CD4-positive, alpha-beta T cell (primary cell): ENCODE measurements at regions not wholly inside any gene's neighbourhood (a gene's known extent, or its start where the extent isn't known, plus 50 kb on each side); places are given as distances from the start of the nearest gene placed in this dataset.

ENCODE experiments used
- ATAC-seq: fragments of 200-7000 bp; cut with Tn5 transposase; one replicate; pipeline ENCODE4 v1.10.0; 2022; ENCODE audit warnings: mild to moderate bottlenecking; ENCODE audit not compliant: poor library complexity
- CTCF ChIA-PET: fragments of 350-600 bp; sonication (Branson Sonifier 250); formaldehyde crosslinking; loops from one replicate; lab custom pipeline; 2021; ENCODE audit warnings: antibody characterized with exemption, inconsistent platforms; lab: Charles Lee
- POLR2A ChIA-PET: fragments of 350-600 bp; sonication (Branson Sonifier 250); formaldehyde crosslinking; loops from one replicate; lab custom pipeline; 2021; ENCODE audit warnings: antibody characterized with exemption, inconsistent platforms; lab: Charles Lee
- DNase-seq, 14 experiments: peaks; one replicate each; pipeline ENCODE4 v3.0.0-alpha.2; 2013 to 2020; ENCODE audit warnings: mixed read lengths in 2 of 14
- H3K27ac ChIP-seq, 2 donors: one replicate each; pipeline versions ENCODE4 v1.5.1 to v1.7.0; 2013; ENCODE audit warnings: low read length in 2 of 2, low read depth in 1 of 2, mild to moderate bottlenecking in 1 of 2
- H3K27me3 ChIP-seq, 2 experiments: 1 replicate in 1 of 2; 2 replicates in 1 of 2; pipeline versions ENCODE4 v1.6.1 to v1.7.0; 2013; ENCODE audit warnings: low read length in 2 of 2, control low read depth in 1 of 2, mild to moderate bottlenecking in 1 of 2, moderate library complexity in 1 of 2; ENCODE audit not compliant: insufficient read depth in 2 of 2, control insufficient read depth in 1 of 2
- H3K36me3 ChIP-seq: one replicate; pipeline ENCODE4 v1.6.1; 2013; ENCODE audit warnings: low read length, control low read depth; ENCODE audit not compliant: insufficient read depth
- H3K4me1 ChIP-seq: one replicate; pipeline ENCODE4 v1.6.1; 2013; ENCODE audit warnings: low read length, control low read depth; ENCODE audit not compliant: insufficient read depth
- H3K4me3 ChIP-seq: one replicate; pipeline ENCODE4 v1.5.1; 2013; ENCODE audit warnings: mild to moderate bottlenecking, low read length, moderate library complexity
- H3K9me3 ChIP-seq, 2 experiments: 1 replicate in 1 of 2; 2 replicates in 1 of 2; pipeline versions ENCODE4 v1.6.1 to v1.7.0; 2013; ENCODE audit warnings: low read length in 2 of 2, mild to moderate bottlenecking in 2 of 2, control low read depth in 1 of 2, moderate library complexity in 1 of 2; ENCODE audit not compliant: control insufficient read depth in 1 of 2, insufficient read depth in 1 of 2
- H3K27ac Mint-ChIP-seq: one replicate; pipeline ENCODE4 v1.8.0; 2020; ENCODE audit warnings: mixed read lengths
- H3K27me3 Mint-ChIP-seq: one replicate; pipeline ENCODE4 v1.8.0; 2021; ENCODE audit warnings: mixed read lengths
- H3K36me3 Mint-ChIP-seq: one replicate; pipeline ENCODE4 v1.8.0; 2021; ENCODE audit warnings: low read depth, mixed read lengths
- H3K4me1 Mint-ChIP-seq: one replicate; pipeline ENCODE4 v1.8.0; 2021; ENCODE audit warnings: low read depth, mixed read lengths
- H3K4me3 Mint-ChIP-seq: one replicate; pipeline ENCODE4 v1.8.0; 2020; ENCODE audit warnings: mild to moderate bottlenecking, mixed read lengths
- H3K9me3 Mint-ChIP-seq: one replicate; pipeline ENCODE4 v1.8.0; 2020; ENCODE audit warnings: mixed read lengths
- CTCF ChIP-seq: fragments of 200-600 bp; IDR thresholded peaks from one replicate; pipeline ENCODE4 v1.8.0; 2022; ENCODE audit warnings: antibody characterized with exemption, mild to moderate bottlenecking
- intact Hi-C, 2 experiments: fragments of 100-400 bp; cut with DNase I in 1 of 2; cut with micrococcal nuclease in 1 of 2; formaldehyde crosslinking; loops; one replicate each; pipeline versions ENCODE4 v1.15.1 to v1.9.0; 2023 to 2025; cut with DNase I, micrococcal nuclease

- H3K4me1 ChIP-seq = no peaks in the 10 kb centered on the region
- H3K36me3 ChIP-seq = no peaks in the 10 kb centered on the region
- Mint-ChIP-seq H3K4me1 (no peaks in the 10 kb centered on the region), H3K27ac (no peak overlapping the region), H3K9me3 (no peaks in the 10 kb centered on the region), H3K27me3 (no peaks in the 10 kb centered on the region), H3K4me3 (no peak overlapping the region), H3K36me3 (no peaks in the 10 kb centered on the region)
- intact Hi-C loops = no loop called here
- CTCF ChIA-PET = no interaction called here
- DNase-seq (no peak), ATAC-seq (no peak)
- H3K4me3 ChIP-seq = no peak overlapping the region
- peaks cover 2 to 4% of the 10 kb centered on the region in 2 experiments for H3K27me3 ChIP-seq
- TF ChIP-seq CTCF = no peak
- POLR2A ChIA-PET = no interaction called here
- no peaks in the 10 kb centered on the region for H3K9me3 ChIP-seq
- no peak overlapping the region for H3K27ac ChIP-seq
Measured at GRCh38 chr20:57849121-57849520, 139.3 kb upstream of the PMEPA1 start.

DNA sequence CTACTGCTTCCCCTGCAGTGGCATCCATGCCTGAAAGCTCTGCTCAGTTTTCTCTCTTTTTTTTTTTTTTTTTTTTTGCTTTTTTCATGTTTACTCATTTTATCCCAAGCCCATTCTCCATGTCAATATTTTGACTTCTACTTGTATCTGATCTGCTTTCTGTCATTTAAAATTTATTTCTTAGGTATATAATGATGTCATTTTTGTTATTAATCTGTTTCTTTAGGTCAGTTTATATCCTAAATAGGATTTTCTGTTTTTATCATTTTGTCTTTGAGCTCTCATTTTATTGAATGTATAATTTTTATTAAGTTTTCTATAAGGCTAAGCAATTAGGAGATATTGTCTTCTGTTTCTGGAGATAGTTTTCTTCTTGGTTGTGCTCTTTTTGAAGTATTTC, 138.5 kb upstream of the PMEPA1 start:
- Mint-ChIP-seq H3K36me3 (no peaks in the 10 kb centered on the region), H3K27me3 (no peaks in the 10 kb centered on the region), H3K27ac (no peak overlapping the region), H3K4me1 (no peaks in the 10 kb centered on the region), H3K9me3 (no peaks in the 10 kb centered on the region), H3K4me3 (no peak overlapping the region)
- peaks cover 2 to 4% of the 10 kb centered on the region in 2 experiments for H3K27me3 ChIP-seq
- no peaks in the 10 kb centered on the region for H3K4me1 ChIP-seq
- ChIA-PET CTCF (no interaction called here), POLR2A (no interaction called here)
- H3K36me3 ChIP-seq = no peaks in the 10 kb centered on the region
- intact Hi-C loops = no loop called here
- no peak overlapping the region for H3K4me3 ChIP-seq
- TF ChIP-seq CTCF = no peak
- DNase-seq (no peak), ATAC-seq (no peak)
- no peak overlapping the region for H3K27ac ChIP-seq
- no peaks in the 10 kb centered on the region for H3K9me3 ChIP-seq

DNA sequence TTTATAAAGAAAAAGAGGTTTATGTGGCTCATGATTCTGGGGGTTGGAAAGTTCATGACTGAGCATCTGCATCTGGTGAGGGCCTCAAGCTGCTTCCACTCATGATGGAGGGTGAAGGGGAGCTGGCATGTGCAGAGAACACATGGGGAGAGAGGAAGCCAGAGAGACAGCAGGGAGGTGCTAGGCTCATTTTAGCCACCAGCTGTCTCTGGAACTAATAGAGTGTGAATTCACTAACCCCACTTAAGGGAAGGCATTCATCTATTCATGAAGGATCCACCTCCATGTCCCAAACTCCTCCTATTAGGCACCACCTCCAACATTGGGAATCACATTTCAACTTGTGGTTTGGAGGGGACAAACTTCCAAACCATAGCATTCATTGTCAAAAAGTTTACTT, 137.3 kb upstream of the PMEPA1 start:
- ChIA-PET CTCF (no interaction called here), POLR2A (no interaction called here)
- TF ChIP-seq CTCF = no peak
- no peak overlapping the region for H3K4me3 ChIP-seq
- H3K27me3 ChIP-seq = peaks cover 2 to 4% of the 10 kb centered on the region in 2 experiments
- no peak overlapping the region for H3K27ac ChIP-seq
- H3K9me3 Mint-ChIP-seq = no peaks in the 10 kb centered on the region
- intact Hi-C loops = no loop called here
- no peaks in the 10 kb centered on the region for H3K9me3 ChIP-seq
- H3K36me3 ChIP-seq = no peaks in the 10 kb centered on the region
- DNase-seq (no peak), ATAC-seq (no peak)
- no peaks in the 10 kb centered on the region for H3K36me3 Mint-ChIP-seq
- H3K4me1 Mint-ChIP-seq = no peaks in the 10 kb centered on the region
- no peaks in the 10 kb centered on the region for H3K4me1 ChIP-seq
- no peaks in the 10 kb centered on the region for H3K27me3 Mint-ChIP-seq
- H3K4me3 Mint-ChIP-seq = no peak overlapping the region
- H3K27ac Mint-ChIP-seq = no peak overlapping the region
